ENCODE measurements at regions not wholly inside any gene's neighbourhood (a gene's known extent, or its start where the extent isn't known, plus 50 kb on each side); places are given as distances from the start of the nearest gene placed in this dataset.

GRCh38 chr3:10753964-10754363 lies 62.1 kb upstream of the SLC6A11 start:
- TF ChIP-seq CTCF (conservative IDR thresholded peaks at IDR 0.05; ENCODE audit: low read length) (no peak), EZH2phosphoT487 (IDR thresholded peaks at IDR 0.05; ENCODE audit: borderline replicate concordance, low read depth, low read length) (no peak)

Measured in OCI-LY7 (cell line).